OCI-LY3 (cell line): ENCODE measurements at regions not wholly inside any gene's neighbourhood (a gene's known extent, or its start where the extent isn't known, plus 50 kb on each side); places are given as distances from the start of the nearest gene placed in this dataset.

Experiments used
- CTCF ChIP-seq: fragments of 200-600, 300-600 bp; sonication (generic); IDR thresholded peaks from 2 replicates; pipeline ENCODE4 v1.5.1; 2014; ENCODE audit warnings: antibody characterized with exemption, low read length, low read depth
- EZH2phosphoT487 ChIP-seq: fragments of 200-600 bp; shearing (Covaris generic); IDR thresholded peaks from 2 replicates; pipeline ENCODE4 v1.6.1; 2018; ENCODE audit warnings: antibody characterized with exemption, mixed run types, low read depth

GRCh38 chr12:88677464-88677863, 97.2 kb upstream of the KITLG start:
- no peak for TF ChIP-seq CTCF
- no peak for TF ChIP-seq EZH2phosphoT487
